Stimulated activated naive CD8-positive, alpha-beta T cell treated with anti-CD3 and anti-CD28 coated beads, Interleukin-15, amount 100 ng/mL, for 72 hours (primary cell): ENCODE measurements at regions not wholly inside any gene's neighbourhood (a gene's known extent, or its start where the extent isn't known, plus 50 kb on each side); places are given as distances from the start of the nearest gene placed in this dataset.

Experiments used
- ATAC-seq: fragments of 150-1000 bp; cut with Tn5 transposase; 2 replicates; pipeline ENCODE4 v1.10.0; 2021; ENCODE audit warnings: mild to moderate bottlenecking, moderate library complexity
- DNase-seq, 2 donors: peaks; one replicate each; pipeline ENCODE4 v3.0.0; 2021 to 2022
- H3K27ac Mint-ChIP-seq, 2 donors: one replicate each; pipeline ENCODE4 v1.8.0; 2022; ENCODE audit warnings: mild to moderate bottlenecking in 2 of 2, mixed read lengths in 2 of 2, moderate library complexity in 2 of 2
- H3K27me3 Mint-ChIP-seq: one replicate; pipeline ENCODE4 v1.8.0; 2022; ENCODE audit warnings: mixed read lengths
- H3K4me1 Mint-ChIP-seq: one replicate; pipeline ENCODE4 v1.8.0; 2022; ENCODE audit warnings: mild to moderate bottlenecking, mixed read lengths
- H3K4me3 Mint-ChIP-seq, 2 donors: one replicate each; pipeline ENCODE4 v1.8.0; 2022; ENCODE audit warnings: mild to moderate bottlenecking in 2 of 2, mixed read lengths in 2 of 2, moderate library complexity in 1 of 2
- H3K9me3 Mint-ChIP-seq, 2 donors: one replicate each; pipeline ENCODE4 v1.8.0; 2022; ENCODE audit warnings: mixed read lengths in 2 of 2

- no peak overlapping the region for H3K4me3 Mint-ChIP-seq
- ATAC-seq: no peak
- H3K4me1 Mint-ChIP-seq: no peaks in the 10 kb centered on the region
- H3K27ac Mint-ChIP-seq: no peak overlapping the region
- no peak for DNase-seq
- H3K27me3 Mint-ChIP-seq: no peaks in the 10 kb centered on the region
- no peaks in the 10 kb centered on the region for H3K9me3 Mint-ChIP-seq
Measured at GRCh38 chr6:109230453-109230852, 135.1 kb downstream of the CEP57L1 start.

DNA sequence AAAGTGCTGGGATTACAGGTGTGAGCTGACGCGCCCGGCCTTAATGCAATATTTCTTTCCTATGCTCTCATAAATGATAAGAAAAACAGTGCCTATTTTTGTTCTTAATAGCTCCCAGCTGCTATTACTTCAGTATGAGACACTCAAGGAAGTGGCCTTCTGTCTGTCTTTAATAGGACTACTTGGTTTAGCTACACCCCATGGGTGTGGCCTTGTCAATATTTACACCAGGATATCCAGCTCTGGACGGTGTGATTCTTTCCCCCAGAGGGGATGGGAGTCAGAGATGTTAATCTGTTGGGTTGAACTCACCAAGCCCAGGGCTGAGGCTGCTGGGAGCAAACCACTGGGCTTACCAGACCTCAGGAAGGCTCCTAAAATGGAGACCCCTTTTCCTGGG is 134.2 kb downstream of the CEP57L1 start:
- Mint-ChIP-seq H3K27me3 (no peaks in the 10 kb centered on the region), H3K4me1 (peaks cover 5% of the 10 kb centered on the region), H3K27ac (no peak overlapping the region), H3K4me3 (no peak overlapping the region), H3K9me3 (no peaks in the 10 kb centered on the region)
- ATAC-seq: no peak
- DNase-seq: no peak

- no peaks in the 10 kb centered on the region for H3K9me3 Mint-ChIP-seq
- H3K27me3 Mint-ChIP-seq: no peaks in the 10 kb centered on the region
- H3K27ac Mint-ChIP-seq: no peak overlapping the region
- ATAC-seq (no peak), DNase-seq (no peak)
- peaks cover 10% of the 10 kb centered on the region for H3K4me1 Mint-ChIP-seq
- H3K4me3 Mint-ChIP-seq: no peak overlapping the region
Measured at GRCh38 chr6:109227646-109228045, 132.3 kb downstream of the CEP57L1 start.

DNA sequence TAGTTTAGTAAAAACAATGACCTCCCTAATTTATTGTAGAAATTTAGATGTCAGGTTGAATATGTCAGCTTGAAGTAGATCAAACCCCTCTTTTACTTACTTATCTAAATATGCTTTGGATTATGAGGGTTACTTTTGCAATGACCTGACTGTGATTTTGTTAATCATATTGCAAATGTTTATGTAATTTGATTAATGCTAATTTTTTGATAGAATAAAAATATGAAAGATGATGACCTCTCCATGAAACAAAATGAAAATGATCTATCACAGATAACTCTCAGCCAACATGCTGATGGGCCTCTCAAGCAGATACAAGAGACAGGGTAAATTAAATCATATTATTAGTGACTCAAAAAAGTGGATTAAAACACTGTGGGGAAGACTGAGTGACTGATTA is 131.0 kb downstream of the CEP57L1 start:
- Mint-ChIP-seq H3K4me3 (no peak overlapping the region), H3K4me1 (peaks cover 10% of the 10 kb centered on the region), H3K27ac (no peak overlapping the region), H3K27me3 (no peaks in the 10 kb centered on the region), H3K9me3 (no peaks in the 10 kb centered on the region)
- ATAC-seq (no peak), DNase-seq (no peak)

- DNase-seq: no peak
- H3K27ac Mint-ChIP-seq: no peak overlapping the region
- H3K9me3 Mint-ChIP-seq: no peaks in the 10 kb centered on the region
- peaks cover 13% of the 10 kb centered on the region for H3K4me1 Mint-ChIP-seq
- no peak for ATAC-seq
- no peak overlapping the region for H3K4me3 Mint-ChIP-seq
- no peaks in the 10 kb centered on the region for H3K27me3 Mint-ChIP-seq
Measured at GRCh38 chr6:109225946-109226345, 130.6 kb downstream of the CEP57L1 start.

DNA sequence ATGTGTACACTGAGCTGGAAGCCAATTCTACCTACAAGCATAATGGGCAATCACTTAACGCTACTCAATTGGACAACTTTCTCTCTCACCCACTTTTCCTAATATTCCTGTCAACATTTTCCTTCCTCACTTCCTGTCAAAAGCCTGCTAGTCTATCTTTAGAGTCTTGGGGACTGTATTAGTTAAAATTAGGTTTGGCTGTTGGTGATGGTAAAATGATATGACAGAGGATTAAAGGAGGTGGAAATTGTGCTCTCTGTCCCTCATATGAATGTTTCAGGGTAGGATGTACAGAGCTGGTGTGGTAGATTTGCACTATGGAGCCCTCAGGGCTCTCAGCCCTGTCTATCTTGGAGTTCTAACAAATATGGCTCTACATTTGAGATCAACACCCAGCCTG is 129.7 kb downstream of the CEP57L1 start:
- DNase-seq (no peak), ATAC-seq (no peak)
- H3K4me3 Mint-ChIP-seq: no peak overlapping the region
- H3K4me1 Mint-ChIP-seq: peaks cover 22% of the 10 kb centered on the region
- H3K27ac Mint-ChIP-seq: no peak overlapping the region
- H3K9me3 Mint-ChIP-seq: no peaks in the 10 kb centered on the region
- H3K27me3 Mint-ChIP-seq: no peaks in the 10 kb centered on the region

DNA sequence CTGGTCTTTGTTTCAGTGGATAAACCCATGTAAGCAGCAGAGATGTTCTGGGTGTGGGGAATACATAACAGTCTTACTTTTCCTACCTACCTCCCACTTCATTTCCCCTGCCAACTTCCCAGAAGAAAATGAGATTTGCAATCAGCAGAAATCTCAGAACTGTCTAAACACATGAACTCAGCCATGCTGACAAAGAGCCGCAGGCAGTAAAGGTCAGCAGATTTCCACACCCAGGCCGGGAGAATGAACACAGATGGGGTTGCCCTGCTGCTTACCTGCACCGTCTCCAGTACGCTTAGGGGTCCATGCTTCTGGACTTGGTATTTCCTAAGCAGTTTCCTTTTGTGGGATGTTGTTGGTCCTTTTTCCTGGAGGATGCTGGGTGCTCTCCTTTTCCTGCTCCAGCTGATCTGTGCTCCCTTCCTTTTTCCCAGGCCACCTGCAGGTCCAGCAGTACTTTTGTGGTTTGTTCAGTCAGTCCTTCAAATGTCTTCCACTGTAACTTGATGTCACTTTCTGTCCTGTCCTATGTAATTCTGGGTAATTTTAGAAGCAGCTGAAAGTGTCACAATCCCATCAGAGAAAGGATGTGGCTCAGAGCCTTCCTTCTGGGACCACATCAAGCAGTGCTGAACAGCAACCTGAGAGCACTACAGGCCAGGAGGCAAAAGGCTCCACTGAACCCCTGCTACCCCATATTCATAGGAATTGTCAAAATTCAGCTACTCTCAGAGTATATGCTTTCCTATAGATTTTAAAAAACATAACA is 129.0 kb downstream of the CEP57L1 start:
- no peak for DNase-seq
- H3K4me3 Mint-ChIP-seq: no peak overlapping the region
- no peaks in the 10 kb centered on the region for H3K27me3 Mint-ChIP-seq
- H3K9me3 Mint-ChIP-seq: no peaks in the 10 kb centered on the region
- peak; percentile 77 for ATAC-seq
- peaks cover 23% of the 10 kb centered on the region for H3K4me1 Mint-ChIP-seq
- H3K27ac Mint-ChIP-seq: no peak overlapping the region

DNA sequence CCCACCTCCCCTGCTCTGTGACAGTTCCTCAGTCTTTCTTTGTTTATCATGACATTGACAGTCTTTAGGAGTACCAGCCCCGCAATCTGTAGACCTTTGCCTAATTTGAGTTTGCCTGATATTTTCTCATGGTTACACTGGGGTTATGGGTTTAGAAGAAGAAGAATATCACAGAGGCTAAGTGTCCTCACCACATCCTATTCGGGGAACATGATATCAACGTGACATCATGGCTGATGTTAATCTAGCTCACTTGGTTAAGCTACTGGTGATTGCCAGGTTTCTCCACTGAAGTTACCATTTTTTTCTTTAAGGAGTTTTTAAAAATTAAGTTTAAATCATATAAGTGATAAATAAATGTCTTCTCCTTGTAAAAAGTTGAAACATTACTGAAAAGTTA is 127.5 kb downstream of the CEP57L1 start:
- Mint-ChIP-seq H3K27ac (no peak overlapping the region), H3K27me3 (no peaks in the 10 kb centered on the region), H3K9me3 (no peaks in the 10 kb centered on the region), H3K4me3 (no peak overlapping the region), H3K4me1 (peaks cover 23% of the 10 kb centered on the region)
- ATAC-seq (no peak), DNase-seq (no peak)

- ATAC-seq (no peak), DNase-seq (no peak)
- H3K27me3 Mint-ChIP-seq: no peaks in the 10 kb centered on the region
- no peak overlapping the region for H3K27ac Mint-ChIP-seq
- no peak overlapping the region for H3K4me3 Mint-ChIP-seq
- H3K9me3 Mint-ChIP-seq: no peaks in the 10 kb centered on the region
- peaks cover 23% of the 10 kb centered on the region for H3K4me1 Mint-ChIP-seq
Measured at GRCh38 chr6:109221543-109222195, 126.4 kb downstream of the CEP57L1 start.
